ENCODE measurements at regions not wholly inside any gene's neighbourhood (a gene's known extent, or its start where the extent isn't known, plus 50 kb on each side); places are given as distances from the start of the nearest gene placed in this dataset.

DNA sequence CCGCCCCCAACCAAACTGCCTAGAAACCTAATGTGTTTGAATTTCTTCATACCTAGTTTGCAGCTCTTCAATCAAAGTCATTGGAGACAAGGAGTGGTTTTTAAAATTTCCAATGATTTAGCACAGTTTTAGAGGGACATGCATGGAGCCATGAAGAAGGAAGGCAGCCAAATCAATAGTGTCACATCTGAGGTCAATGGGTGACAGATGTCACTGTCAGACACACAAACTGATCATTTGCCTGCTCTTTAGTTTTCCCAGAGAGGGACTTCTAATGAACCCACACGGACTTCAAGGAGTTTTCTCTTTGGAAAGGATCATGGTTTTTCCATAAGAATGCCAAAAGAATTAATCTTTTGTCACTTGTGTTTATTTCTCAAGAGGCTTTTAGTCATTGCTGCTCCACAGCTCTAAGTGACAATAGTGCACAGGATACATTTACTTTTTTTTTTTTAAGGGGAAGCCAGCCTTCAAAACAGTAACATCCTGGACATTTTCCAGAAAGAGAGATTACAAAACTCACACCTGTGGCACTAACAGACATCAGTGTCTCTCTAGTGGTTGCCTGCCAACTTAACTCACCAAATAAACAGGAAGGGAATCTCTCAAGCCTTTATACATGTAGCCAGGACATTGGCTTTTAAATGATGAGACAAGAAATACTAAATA lies 251.1 kb upstream of the DIAPH2 start:
- TF ChIP-seq, protein P1, sequence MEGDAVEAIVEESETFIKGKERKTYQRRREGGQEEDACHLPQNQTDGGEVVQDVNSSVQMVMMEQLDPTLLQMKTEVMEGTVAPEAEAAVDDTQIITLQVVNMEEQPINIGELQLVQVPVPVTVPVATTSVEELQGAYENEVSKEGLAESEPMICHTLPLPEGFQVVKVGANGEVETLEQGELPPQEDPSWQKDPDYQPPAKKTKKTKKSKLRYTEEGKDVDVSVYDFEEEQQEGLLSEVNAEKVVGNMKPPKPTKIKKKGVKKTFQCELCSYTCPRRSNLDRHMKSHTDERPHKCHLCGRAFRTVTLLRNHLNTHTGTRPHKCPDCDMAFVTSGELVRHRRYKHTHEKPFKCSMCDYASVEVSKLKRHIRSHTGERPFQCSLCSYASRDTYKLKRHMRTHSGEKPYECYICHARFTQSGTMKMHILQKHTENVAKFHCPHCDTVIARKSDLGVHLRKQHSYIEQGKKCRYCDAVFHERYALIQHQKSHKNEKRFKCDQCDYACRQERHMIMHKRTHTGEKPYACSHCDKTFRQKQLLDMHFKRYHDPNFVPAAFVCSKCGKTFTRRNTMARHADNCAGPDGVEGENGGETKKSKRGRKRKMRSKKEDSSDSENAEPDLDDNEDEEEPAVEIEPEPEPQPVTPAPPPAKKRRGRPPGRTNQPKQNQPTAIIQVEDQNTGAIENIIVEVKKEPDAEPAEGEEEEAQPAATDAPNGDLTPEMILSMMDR (IDR thresholded peaks at IDR 0.05), result no peak
- intact Hi-C loops (cut with DNase I), result no loop called here
- ATAC-seq, result no peak

DNA sequence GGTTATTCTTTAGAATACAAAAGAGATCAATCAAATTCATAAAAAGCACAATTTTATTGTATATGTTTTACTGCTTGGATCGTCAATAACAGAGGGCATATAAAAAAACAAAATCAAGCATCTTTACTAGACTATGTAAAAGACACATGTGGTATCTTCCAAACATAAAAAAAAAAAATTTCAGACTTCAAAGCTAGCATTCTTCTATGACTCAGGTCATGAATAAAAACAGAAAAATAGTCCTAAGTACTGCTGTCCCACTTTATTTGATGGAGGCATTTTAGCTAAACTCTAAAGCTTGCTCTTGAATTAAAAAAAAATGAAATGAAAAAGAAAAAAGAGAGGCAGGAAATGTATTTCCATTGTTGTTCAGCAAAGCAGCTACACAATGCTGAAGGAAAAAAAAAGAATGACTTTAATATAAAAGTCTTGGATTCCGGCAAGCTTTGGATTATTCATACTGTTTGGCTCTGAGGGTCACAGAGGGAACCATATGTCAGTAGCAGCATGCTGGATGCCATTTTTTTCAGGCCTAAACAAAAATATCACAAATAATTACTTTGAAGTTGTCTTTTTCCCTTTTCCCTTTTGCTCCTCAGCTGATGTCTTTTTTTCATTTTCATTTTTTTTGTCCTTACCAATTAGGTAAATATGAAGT lies 249.1 kb upstream of the DIAPH2 start:
- TF ChIP-seq, protein P1 (IDR thresholded peaks at IDR 0.05), result no peak
- intact Hi-C loops (cut with DNase I), result no loop called here
- no peaks in the 10 kb centered on the region for H3K36me3 ChIP-seq
- ATAC-seq (no peak), DNase-seq (no peak)
- no peak overlapping the region for H3K4me3 ChIP-seq
- H3K4me1 ChIP-seq, result no peaks in the 10 kb centered on the region
- H3K27ac ChIP-seq, result no peak overlapping the region
- no peaks in the 10 kb centered on the region for H3K27me3 ChIP-seq
- H3K9me3 ChIP-seq, result no peaks in the 10 kb centered on the region

More for the DNA sequence above, 251.1 kb upstream of the DIAPH2 start:
- Histone ChIP-seq H3K4me1 (no peaks in the 10 kb centered on the region), H3K27me3 (no peaks in the 10 kb centered on the region), H3K36me3 (no peaks in the 10 kb centered on the region), H3K27ac (no peak overlapping the region), H3K9me3 (no peaks in the 10 kb centered on the region), H3K4me3 (no peak overlapping the region)
- DNase-seq, result no peak

DNA sequence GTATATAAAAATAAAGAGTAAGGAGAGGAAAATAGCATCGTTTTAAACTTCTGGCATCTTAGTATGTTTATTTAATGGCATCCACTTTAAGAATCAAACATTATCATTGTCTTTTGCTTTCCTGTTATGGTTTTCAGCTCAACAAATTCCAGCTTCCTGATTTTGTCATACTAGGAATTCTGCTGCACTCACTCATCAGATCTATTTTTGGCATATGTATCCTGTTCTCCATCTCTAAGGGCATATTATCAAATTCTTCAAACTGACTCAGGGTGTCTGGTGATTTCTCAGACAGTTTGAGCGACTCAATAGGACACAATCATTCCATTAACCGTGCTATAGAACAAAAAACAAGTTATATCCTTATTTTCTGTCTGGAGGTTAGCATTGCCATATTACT lies 248.5 kb upstream of the DIAPH2 start:
- TF ChIP-seq, protein P1 (IDR thresholded peaks at IDR 0.05), result no peak
- no peaks in the 10 kb centered on the region for H3K4me1 ChIP-seq
- no peaks in the 10 kb centered on the region for H3K27me3 ChIP-seq
- H3K4me3 ChIP-seq, result no peak overlapping the region
- H3K36me3 ChIP-seq, result no peaks in the 10 kb centered on the region
- no peak overlapping the region for H3K27ac ChIP-seq
- ATAC-seq (no peak), DNase-seq (no peak)
- intact Hi-C loops (cut with DNase I), result no loop called here
- no peaks in the 10 kb centered on the region for H3K9me3 ChIP-seq

DNA sequence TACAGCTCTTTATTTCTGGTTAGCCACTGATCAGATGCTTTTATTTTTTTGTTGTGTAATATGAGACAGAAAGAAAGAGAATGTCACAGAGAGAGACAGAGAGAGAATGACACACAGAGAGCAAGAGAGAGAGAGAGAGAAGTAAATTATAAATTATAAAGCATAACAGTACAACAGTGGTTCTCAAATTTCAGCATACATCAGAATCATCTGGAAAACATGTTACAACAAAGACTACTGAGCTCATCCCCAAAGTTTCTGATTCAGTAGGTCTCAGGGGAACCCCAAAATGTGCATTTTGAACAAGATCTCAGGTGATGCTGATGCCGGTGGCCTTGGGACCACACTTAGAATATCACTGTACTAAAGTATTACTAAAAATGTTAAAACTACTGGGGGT lies 245.8 kb upstream of the DIAPH2 start:
- TF ChIP-seq, protein P1 (IDR thresholded peaks at IDR 0.05), result no peak
- no peaks in the 10 kb centered on the region for H3K9me3 ChIP-seq
- ATAC-seq (no peak), DNase-seq (no peak)
- no peak overlapping the region for H3K27ac ChIP-seq
- H3K36me3 ChIP-seq, result no peaks in the 10 kb centered on the region
- H3K27me3 ChIP-seq, result no peaks in the 10 kb centered on the region
- no peaks in the 10 kb centered on the region for H3K4me1 ChIP-seq
- no peak overlapping the region for H3K4me3 ChIP-seq
- intact Hi-C loops (cut with DNase I), result no loop called here

DNA sequence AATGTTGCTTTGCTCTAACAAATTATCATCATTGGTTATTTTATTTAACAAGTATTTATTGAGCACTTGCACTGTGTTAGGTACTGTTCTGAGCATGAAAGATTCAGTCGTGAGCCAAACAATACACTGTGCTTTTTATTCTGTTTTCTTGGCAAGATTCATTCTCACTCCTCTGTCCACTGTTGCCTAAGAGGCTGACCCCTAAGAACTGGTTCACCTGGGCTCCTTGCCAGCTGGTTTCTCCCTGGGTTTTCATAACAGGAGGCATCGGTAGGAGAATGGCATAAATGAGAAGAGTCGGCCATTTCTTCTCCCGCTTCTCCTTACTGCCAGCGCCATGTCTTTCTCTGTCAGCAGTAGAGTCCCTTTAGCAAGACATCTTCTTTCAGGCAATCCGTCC lies 243.7 kb upstream of the DIAPH2 start:
- ATAC-seq, result no peak
- Histone ChIP-seq H3K27ac (no peak overlapping the region), H3K36me3 (no peaks in the 10 kb centered on the region), H3K9me3 (no peaks in the 10 kb centered on the region), H3K4me3 (no peak overlapping the region), H3K4me1 (no peaks in the 10 kb centered on the region), H3K27me3 (no peaks in the 10 kb centered on the region)
- TF ChIP-seq, protein P1 (IDR thresholded peaks at IDR 0.05), result no peak
- intact Hi-C loops (cut with DNase I), result no loop called here
- DNase-seq, result no peak

Data from left lung (tissue), 4 donors.